Right hindlimb (tissue), 1 donor: ENCODE measurements at regions not wholly inside any gene's neighbourhood (a gene's known extent, or its start where the extent isn't known, plus 50 kb on each side); places are given as distances from the start of the nearest gene placed in this dataset.
"Not testable (repeated sequence)": the region's sequence is repeated elsewhere in the genome, so short reads cannot be mapped to it uniquely, and the experiment has no call there.

ENCODE experiments used
- DNase-seq: peaks from one replicate; pipeline ENCODE4 v3.0.0-alpha.2; 2018

- DNase-seq, result no peak
These were observed 465.8 kb upstream of the ANO5 start for GRCh38 chr11:21727102-21727501.

GRCh38 chr11:21736404-21736803, 456.5 kb upstream of the ANO5 start:
- DNase-seq, result no peak

GRCh38 chr11:21752475-21753243, 440.2 kb upstream of the ANO5 start:
- DNase-seq, result not testable (repeated sequence)

- not testable (repeated sequence) for DNase-seq
These were observed 439.6 kb upstream of the ANO5 start for GRCh38 chr11:21753244-21753767.

GRCh38 chr11:21761000-21761399, 431.9 kb upstream of the ANO5 start:
- no peak for DNase-seq

- DNase-seq, result no peak
These were observed 424.5 kb upstream of the ANO5 start for GRCh38 chr11:21768388-21768787.

- DNase-seq, result no peak
These were observed 423.7 kb upstream of the ANO5 start for GRCh38 chr11:21769188-21769587.

GRCh38 chr11:21771097-21771496, 421.8 kb upstream of the ANO5 start:
- no peak for DNase-seq

GRCh38 chr11:21774212-21774611, 418.7 kb upstream of the ANO5 start:
- DNase-seq, result no peak

- no peak for DNase-seq
These were observed 417.0 kb upstream of the ANO5 start for GRCh38 chr11:21775911-21776310.

GRCh38 chr11:21783954-21784353, 408.9 kb upstream of the ANO5 start:
- no peak for DNase-seq

GRCh38 chr11:21785351-21785750, 407.5 kb upstream of the ANO5 start:
- no peak for DNase-seq

- DNase-seq, result no peak
These were observed 398.6 kb upstream of the ANO5 start for GRCh38 chr11:21794306-21794705.

- no peak for DNase-seq
These were observed 394.7 kb upstream of the ANO5 start for GRCh38 chr11:21798216-21798615.

GRCh38 chr11:21804523-21804922, 388.4 kb upstream of the ANO5 start:
- DNase-seq, result not testable (repeated sequence)

GRCh38 chr11:21806508-21806907, 386.4 kb upstream of the ANO5 start:
- no peak for DNase-seq

GRCh38 chr11:21806947-21807346, 385.9 kb upstream of the ANO5 start:
- DNase-seq, result no peak

- DNase-seq, result no peak
These were observed 385.5 kb upstream of the ANO5 start for GRCh38 chr11:21807350-21807749.

GRCh38 chr11:21810650-21811049, 382.2 kb upstream of the ANO5 start:
- no peak for DNase-seq

GRCh38 chr11:21811572-21811971, 381.3 kb upstream of the ANO5 start:
- DNase-seq, result no peak

- no peak for DNase-seq
These were observed 378.7 kb upstream of the ANO5 start for GRCh38 chr11:21814169-21814568.

- DNase-seq, result no peak
These were observed 375.2 kb upstream of the ANO5 start for GRCh38 chr11:21817696-21818095.

GRCh38 chr11:21820176-21820575, 372.7 kb upstream of the ANO5 start:
- no peak for DNase-seq

GRCh38 chr11:21825127-21825526, 367.8 kb upstream of the ANO5 start:
- no peak for DNase-seq

GRCh38 chr11:21838427-21838826, 354.5 kb upstream of the ANO5 start:
- no peak for DNase-seq
